HS-27A (cell line): ENCODE measurements at regions not wholly inside any gene's neighbourhood (a gene's known extent, or its start where the extent isn't known, plus 50 kb on each side); places are given as distances from the start of the nearest gene placed in this dataset.
"Not testable (repeated sequence)": the region's sequence is repeated elsewhere in the genome, so short reads cannot be mapped to it uniquely, and the experiment has no call there.

Experiments used
- DNase-seq: peaks from one replicate; pipeline ENCODE4 v3.0.0-alpha.2; 2012; ENCODE audit warnings: low read depth, missing footprints

GRCh38 chr3:167102071-167102470, 278.0 kb downstream of the ZBBX start:
- DNase-seq: no peak

DNA sequence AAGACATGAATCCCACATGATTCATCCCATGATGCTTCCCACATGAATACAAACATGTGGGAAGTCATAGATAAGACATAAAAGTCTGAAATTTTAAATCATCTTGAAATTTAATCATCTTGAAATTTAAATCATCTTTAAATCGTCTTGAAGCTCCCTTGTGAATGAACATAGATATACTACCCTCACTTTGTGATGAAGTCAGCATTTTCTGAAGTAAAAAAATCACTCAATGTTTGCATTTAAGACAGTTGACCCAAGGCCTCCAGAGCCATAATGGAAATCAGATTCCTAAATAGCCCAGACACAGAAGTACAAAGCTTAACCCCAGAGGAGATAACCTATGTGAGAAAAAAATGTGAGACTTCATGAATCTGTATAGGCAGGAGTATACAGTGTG, 279.4 kb downstream of the ZBBX start:
- DNase-seq: no peak

- no peak for DNase-seq
Measured at GRCh38 chr3:167100200-167100599, 279.9 kb downstream of the ZBBX start.

DNA sequence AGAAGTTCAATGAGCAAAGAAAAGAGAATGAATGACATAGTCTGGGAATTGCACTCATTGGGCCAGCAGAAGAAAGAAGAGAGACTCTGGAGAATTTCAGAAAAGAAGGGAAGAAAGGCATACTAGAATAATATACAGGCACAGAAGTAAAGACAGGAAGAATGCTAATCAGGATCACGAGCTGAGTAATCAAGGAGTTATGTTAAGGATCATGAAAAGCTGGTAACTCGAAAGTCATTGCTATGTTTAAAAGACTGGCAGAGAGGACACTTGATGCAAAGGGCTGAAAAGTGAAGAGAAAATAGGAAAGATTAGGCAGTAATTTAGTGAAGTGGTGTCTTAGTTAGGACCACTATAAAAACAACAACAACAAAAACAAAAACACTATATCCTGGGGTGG, 284.1 kb downstream of the ZBBX start:
- no peak for DNase-seq

DNA sequence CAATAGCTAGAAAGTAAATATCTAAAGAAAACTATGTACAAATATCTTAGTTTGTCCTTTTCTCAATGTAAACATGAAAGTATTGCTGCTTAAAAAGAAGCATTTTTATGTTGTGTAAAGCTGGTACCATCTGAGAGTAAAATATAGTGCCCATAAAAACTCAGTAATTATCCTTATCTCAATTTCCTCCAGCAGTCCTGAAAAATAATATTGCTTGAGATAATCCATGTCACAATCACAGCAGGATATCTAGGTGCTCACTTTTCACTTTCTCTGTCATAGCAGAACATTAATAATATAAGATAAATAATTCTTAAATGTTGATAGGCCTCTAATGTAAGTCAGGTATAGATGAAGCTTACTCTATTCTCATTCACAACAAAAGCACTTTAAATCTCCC, 285.5 kb downstream of the ZBBX start:
- no peak for DNase-seq

DNA sequence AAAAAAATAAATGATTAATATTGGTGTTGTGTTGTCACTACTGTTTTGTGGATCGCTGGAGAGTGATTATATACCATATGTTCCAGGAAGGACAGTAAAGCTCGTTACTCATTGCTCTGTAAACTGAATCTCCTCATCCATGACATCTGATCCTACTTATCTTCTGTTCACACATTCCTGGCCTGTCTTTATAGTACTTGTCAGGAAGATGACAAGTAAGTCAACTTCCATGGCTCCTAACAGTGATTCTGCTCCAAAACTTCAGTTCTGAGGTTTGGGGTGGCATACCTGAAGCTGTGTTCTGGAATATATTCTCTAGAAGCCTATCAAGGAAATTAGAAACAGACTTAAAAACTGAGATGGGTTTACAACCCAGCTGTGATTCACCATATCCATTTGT, 288.9 kb downstream of the ZBBX start:
- no peak for DNase-seq

DNA sequence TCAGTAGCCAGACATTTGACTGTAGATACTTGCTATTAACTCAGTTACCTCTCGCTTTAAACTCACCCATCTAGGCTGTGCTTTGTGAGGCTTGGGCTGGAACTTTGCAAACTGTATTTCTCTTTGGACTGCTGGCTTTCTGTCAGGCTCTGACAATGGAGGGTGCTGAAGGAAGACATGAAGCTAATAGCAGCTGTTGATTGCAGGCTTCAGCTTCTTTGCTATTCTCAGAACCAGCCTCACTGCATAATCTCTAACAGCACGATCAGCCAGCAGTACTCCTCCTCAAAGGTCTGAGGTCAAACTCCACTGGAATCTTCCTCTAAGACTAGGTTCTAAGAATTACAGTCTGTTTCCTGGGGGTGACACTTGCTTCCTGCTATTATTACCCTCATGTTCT, 295.6 kb downstream of the ZBBX start:
- no peak for DNase-seq

DNA sequence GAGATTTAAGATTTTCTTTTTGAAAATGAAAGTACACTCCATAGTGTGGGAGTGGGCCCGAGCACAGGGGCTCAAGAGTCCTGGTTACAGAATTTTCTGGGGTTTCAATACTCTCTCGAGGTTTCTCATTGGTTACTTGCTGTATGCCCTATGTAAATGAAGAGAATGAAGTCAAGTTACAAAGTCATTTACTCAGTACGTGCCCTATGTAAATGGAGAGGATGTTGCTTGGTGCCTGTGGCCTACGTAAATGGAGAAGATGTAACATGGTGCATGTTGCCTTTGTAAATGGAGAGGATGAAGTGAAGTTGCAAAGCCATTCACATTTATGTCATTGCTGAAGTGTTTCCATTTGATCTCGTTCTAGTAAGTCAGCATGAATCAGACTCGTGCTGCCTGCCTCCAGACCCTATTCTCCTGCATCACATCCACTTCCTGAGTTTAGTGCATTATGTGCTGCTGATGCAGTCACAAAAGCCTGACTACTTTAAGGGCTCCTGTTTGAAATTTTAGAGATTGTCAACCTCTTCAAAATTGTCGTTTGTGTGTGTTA, 302.0 kb downstream of the ZBBX start:
- no peak for DNase-seq

DNA sequence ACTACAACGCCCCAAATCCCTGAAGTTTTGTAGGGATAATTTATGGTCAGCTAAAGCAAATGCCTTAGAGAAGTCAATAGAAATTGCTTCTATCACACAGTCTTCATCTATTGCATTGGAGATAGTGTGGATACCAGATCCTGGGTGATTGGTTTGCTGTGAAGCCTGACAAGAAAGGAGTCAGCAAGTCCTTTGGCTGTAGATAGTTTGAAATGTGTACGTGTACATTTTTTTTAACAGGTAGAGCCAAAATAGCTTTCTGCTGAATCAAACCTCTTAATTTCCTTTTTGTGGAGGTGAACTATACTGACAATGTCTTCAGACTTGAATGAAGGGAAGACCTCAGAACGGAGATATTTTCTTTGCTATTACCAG, 312.3 kb downstream of the ZBBX start:
- DNase-seq: no peak

- no peak for DNase-seq
Measured at GRCh38 chr3:167066977-167067786, 312.9 kb downstream of the ZBBX start.

DNA sequence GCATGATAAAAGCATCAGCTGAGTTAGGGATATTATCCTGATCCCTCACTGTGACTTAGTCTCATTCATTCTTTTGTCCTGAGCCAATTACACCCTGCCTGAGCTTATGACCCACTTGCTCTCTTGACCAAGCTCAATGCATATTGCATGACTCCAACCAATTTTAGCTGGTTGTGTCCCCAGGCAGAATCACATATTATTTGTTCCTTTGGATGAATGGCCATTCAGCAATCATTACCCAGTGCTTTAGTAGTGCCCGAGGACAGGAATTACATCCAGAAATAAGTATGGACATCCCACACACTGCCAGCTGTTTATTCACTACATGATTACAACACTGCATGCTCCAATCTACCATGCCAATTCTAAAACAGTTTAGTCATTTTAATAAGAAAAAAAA, 322.5 kb downstream of the ZBBX start:
- DNase-seq: no peak

- DNase-seq: no peak
Measured at GRCh38 chr3:167054926-167055325, 325.2 kb downstream of the ZBBX start.

- DNase-seq: no peak
Measured at GRCh38 chr3:167051421-167051820, 328.7 kb downstream of the ZBBX start.

GRCh38 chr3:167033866-167034265, 346.2 kb downstream of the ZBBX start:
- no peak for DNase-seq

DNA sequence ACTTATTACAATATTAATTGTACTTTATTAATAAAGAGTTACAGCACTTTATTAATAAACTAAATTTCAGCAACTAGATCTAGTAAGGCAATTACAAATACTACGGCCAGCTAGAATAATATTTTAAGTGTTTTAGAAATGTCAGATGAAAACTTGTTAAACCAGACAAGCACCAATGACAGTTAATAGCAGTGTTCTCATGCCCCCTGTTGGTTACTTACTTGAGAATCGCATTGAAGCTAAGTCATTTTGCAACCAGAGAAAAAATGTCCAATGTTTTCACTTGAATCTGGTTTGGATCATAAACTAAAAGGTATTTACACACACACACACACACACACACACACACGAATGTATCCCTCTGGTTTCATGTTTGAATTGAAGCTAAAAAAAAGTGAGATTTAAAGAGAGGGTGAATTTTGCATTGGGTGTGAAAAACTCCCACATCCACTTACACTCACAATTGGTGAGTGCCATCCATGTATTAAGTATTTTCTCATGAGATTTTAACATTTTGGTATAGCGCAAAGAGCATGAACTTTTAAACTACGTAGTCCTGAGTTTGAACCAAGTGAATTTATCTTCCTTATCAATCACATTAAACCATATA, 347.7 kb downstream of the ZBBX start:
- DNase-seq: peak; percentile 27

GRCh38 chr3:167031364-167032049, 348.6 kb downstream of the ZBBX start:
- no peak for DNase-seq

DNA sequence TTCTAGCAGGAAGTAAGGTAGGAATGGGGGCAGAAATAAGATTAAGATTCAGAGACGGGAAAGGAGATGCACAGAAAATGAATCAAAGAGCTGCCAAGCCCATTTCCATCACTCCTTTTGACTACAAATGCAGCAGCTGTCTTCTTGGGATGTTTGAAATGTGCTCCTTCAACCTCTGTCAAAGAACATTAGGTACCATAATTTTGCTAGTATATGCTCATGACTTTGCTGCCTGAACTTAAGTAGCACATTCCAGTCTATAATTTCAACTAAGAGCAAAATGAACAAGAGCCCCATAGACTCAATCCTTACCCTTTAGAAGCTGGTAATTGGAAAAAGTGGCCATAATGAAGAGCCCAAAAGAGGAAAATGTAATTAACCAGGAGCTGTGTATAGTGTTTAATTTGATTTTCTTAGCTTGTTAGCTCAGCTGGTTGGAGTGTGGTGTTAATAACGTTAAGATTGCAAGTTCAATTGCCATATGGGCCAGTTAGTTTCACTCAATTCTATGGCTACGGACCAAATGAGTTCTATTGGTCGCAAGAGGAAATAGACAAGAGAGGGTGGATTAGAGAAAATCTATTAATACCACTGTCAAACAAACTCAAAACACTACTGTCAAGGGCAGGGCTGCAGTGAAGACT, 349.9 kb downstream of the ZBBX start:
- no peak for DNase-seq

DNA sequence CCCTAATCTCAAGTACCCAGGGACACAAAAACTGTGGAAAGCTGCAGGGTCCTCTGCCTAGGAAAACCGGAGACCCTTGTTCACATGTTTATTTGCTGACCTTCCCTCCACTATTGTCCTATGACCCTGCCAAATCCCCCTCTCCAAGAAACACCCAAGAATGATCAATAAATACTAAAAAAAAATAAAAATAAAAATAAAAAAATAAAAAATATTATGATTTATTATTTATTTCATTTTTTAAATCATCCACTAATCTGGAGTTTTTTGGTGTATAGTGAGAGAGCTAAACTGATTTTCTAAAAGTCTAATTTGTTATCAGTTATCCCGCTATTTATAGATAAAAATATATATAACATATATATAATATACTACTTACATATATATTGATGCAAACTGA, 360.6 kb downstream of the ZBBX start:
- not testable (repeated sequence) for DNase-seq

GRCh38 chr3:167018591-167019111, 361.4 kb downstream of the ZBBX start:
- DNase-seq: not testable (repeated sequence)

DNA sequence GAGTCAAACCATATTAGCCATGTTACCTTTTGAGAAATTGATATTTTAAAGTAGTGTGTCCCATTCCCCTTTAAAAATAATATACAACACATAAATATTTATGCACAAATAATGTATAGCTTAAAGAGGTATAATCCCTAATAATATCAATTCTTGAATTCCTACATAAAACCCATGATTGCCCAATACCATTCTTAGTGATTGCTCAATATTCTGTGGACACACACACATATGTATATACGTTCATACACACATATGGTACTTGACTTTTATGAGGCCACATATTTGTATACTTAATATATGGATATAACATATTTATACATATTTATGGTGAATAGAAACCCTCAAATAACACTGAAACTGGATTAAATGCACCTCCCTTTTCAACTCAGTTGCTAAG, 367.4 kb downstream of the ZBBX start:
- DNase-seq: no peak

GRCh38 chr3:167008791-167009190, 371.3 kb downstream of the ZBBX start:
- no peak for DNase-seq

DNA sequence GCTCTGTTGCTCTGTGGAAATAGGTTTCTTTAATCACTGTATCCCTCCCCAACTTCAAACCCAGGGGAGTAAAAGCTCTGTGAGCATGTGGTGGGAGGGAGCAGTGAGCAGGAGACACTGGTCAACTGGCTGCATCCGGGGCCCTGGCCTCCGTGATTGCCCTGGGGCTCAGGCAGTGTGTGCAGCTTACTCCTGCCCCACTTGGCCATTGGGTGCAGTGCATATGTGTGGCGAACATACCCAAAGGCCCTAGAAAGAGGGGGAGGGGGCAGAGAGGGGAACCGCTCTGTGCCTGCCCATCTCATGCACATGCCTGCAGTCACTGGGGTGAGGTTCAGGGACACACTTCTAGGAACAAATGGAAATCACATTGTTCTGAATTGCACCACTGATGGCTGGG, 378.7 kb downstream of the ZBBX start:
- DNase-seq: no peak
